ENCODE measurements at regions not wholly inside any gene's neighbourhood (a gene's known extent, or its start where the extent isn't known, plus 50 kb on each side); places are given as distances from the start of the nearest gene placed in this dataset.

DNA sequence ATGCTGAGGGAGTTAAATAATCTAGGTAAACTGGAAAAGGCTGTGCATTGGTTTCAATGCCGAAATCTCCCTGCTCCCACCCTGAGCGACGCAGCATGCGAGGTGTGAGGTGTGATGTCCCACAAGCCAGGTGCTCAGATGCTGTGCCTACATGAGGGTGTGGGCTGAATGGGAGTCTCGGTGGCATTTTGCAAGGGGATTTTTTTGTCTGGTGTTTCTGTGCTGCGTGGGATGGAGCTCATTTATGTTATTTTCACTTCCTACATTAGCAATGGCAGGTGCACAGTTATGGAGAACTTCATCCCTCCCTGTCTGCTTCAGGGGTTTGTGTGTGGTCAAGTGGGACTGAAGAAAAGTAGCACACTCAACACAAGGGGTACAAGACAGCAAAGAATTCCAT, 110.2 kb upstream of the CCDC68 start:
- H3K4me3 Mint-ChIP-seq, result no peak overlapping the region
- H3K9me3 Mint-ChIP-seq, result no peaks in the 10 kb centered on the region
- H3K27me3 Mint-ChIP-seq (ENCODE audit: low read depth), result peaks cover 4% of the 10 kb centered on the region
- H3K4me1 Mint-ChIP-seq, result no peaks in the 10 kb centered on the region
- H3K36me3 Mint-ChIP-seq (ENCODE audit: low read depth), result no peaks in the 10 kb centered on the region
- no peak overlapping the region for H3K27ac Mint-ChIP-seq
- TF ChIP-seq, protein P1, sequence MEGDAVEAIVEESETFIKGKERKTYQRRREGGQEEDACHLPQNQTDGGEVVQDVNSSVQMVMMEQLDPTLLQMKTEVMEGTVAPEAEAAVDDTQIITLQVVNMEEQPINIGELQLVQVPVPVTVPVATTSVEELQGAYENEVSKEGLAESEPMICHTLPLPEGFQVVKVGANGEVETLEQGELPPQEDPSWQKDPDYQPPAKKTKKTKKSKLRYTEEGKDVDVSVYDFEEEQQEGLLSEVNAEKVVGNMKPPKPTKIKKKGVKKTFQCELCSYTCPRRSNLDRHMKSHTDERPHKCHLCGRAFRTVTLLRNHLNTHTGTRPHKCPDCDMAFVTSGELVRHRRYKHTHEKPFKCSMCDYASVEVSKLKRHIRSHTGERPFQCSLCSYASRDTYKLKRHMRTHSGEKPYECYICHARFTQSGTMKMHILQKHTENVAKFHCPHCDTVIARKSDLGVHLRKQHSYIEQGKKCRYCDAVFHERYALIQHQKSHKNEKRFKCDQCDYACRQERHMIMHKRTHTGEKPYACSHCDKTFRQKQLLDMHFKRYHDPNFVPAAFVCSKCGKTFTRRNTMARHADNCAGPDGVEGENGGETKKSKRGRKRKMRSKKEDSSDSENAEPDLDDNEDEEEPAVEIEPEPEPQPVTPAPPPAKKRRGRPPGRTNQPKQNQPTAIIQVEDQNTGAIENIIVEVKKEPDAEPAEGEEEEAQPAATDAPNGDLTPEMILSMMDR (IDR thresholded peaks at IDR 0.05; ENCODE audit: unreplicated experiment in 3 of 3), result no peak

DNA sequence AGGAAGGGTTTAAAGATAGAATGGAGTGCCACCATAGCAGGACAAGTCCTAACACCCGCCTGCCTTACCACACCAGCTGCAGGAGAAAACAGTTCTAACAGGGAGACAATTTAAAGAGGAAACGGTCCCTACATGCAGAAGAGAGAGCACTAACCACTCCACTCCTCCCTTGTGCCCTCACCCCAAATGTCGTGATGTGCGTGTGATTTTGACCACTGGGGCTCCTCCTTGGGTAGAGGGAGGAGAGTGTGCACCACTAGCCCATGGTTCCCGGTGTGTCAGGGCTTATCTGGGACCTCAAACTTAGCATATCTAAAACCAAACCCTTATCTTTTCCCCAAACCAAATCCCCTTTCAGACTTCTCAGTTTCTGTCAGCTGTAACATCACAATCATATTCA, 105.5 kb upstream of the CCDC68 start:
- H3K27me3 Mint-ChIP-seq (ENCODE audit: low read depth), result no peaks in the 10 kb centered on the region
- H3K27ac Mint-ChIP-seq, result no peak overlapping the region
- no peaks in the 10 kb centered on the region for H3K9me3 Mint-ChIP-seq
- no peaks in the 10 kb centered on the region for H3K36me3 Mint-ChIP-seq (ENCODE audit: low read depth)
- TF ChIP-seq, protein P1 (IDR thresholded peaks at IDR 0.05; ENCODE audit: unreplicated experiment in 3 of 3), result no peak
- no peak overlapping the region for H3K4me3 Mint-ChIP-seq
- no peaks in the 10 kb centered on the region for H3K4me1 Mint-ChIP-seq

DNA sequence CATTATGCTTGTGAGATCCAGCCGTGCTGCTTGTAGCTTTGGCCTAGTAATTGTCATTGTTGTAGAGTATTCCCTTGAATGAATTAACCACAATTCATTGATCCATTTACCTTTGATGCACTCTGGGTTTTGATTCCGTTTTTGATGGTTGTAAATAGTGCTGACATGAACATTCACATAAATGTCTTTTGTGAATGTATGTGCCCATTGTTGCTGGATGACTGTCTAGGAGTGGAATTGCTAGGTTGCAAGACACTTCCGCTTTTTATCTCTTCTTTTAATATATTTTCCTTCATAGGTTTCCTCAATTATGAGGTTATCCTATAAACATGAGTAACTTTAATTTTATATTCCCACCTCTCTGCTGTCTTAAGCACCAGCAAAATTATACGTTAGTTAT, 104.8 kb upstream of the CCDC68 start:
- Mint-ChIP-seq H3K27me3 (ENCODE audit: low read depth) (no peaks in the 10 kb centered on the region), H3K4me1 (no peaks in the 10 kb centered on the region), H3K9me3 (no peaks in the 10 kb centered on the region), H3K27ac (no peak overlapping the region), H3K4me3 (no peak overlapping the region), H3K36me3 (ENCODE audit: low read depth) (no peaks in the 10 kb centered on the region)
- TF ChIP-seq, protein P1 (IDR thresholded peaks at IDR 0.05; ENCODE audit: unreplicated experiment in 3 of 3), result no peak

DNA sequence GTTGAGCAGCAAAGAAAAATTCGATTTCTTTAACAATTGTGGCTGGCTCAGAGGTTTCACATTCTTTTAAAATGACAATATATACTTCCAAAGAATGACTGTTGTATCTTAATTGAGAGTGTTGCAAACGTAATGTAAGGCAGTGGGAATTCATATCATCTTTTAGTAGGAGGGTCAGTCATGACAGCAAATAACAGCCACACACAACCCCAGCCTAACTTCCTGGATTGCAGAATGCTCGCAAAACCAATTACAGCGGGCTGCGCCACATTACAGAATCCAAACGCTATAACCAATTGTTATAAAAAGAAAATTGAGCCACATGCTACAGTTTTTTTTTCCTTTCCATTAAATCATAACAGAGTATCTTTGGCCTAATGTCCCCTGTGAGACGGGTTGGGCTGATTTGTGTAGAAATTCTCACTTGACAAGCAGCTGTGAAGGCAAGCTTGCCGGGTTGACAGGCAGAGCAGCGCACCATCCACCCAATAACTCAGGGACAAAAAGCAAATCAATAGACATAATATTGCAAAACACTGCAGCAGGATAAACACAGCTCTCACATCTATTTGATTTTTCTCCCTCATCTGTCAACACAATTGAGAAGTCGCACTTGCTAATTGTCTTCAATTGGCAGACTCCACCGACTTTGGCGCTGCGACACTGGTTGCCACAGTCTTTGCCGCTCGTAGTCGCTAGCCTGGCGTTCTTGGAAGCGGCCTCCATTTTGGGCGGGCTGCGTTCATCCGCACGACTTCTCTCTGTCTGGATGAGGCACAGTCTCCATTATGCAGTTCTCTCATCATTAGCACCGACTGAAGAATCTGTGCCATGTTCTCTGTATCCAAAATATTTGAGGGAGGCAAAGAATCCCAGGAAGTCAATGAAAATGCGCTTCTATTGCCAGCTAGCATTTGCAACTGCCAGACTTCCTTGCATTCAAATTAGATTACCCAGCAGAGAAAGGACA, 95.0 kb upstream of the CCDC68 start:
- H3K4me1 Mint-ChIP-seq, result no peaks in the 10 kb centered on the region
- TF ChIP-seq, protein P1 (IDR thresholded peaks at IDR 0.05; ENCODE audit: unreplicated experiment in 3 of 3), result no peak

DNA sequence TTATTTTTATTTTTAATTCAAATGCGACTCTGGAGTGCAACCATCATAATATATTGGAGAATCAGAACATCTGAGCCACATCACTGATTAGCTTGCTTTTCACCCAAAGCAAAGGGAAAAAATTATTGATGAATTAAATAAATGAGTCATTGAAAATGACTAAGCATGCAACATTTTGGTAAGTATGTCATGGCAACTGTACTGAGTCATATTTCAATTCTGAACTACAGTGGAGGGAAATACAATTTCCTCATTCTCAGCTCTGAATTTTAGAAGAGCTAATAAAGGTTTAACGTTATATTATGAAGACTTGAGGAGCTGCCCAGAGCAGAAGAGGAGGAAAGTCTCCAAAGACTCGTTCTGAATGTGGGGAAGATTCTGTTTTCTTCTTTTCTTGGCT, 89.6 kb upstream of the CCDC68 start:
- no peaks in the 10 kb centered on the region for H3K27me3 Mint-ChIP-seq (ENCODE audit: low read depth)
- no peak overlapping the region for H3K27ac Mint-ChIP-seq
- H3K4me1 Mint-ChIP-seq, result no peaks in the 10 kb centered on the region
- TF ChIP-seq, protein P1 (IDR thresholded peaks at IDR 0.05; ENCODE audit: unreplicated experiment in 3 of 3), result no peak
- H3K4me3 Mint-ChIP-seq, result no peak overlapping the region
- no peaks in the 10 kb centered on the region for H3K36me3 Mint-ChIP-seq (ENCODE audit: low read depth)
- no peaks in the 10 kb centered on the region for H3K9me3 Mint-ChIP-seq

More for the DNA sequence above, 95.0 kb upstream of the CCDC68 start:
- Mint-ChIP-seq H3K4me3 (no peak overlapping the region), H3K27me3 (ENCODE audit: low read depth) (no peaks in the 10 kb centered on the region), H3K36me3 (ENCODE audit: low read depth) (no peaks in the 10 kb centered on the region), H3K27ac (no peak overlapping the region), H3K9me3 (no peaks in the 10 kb centered on the region)

DNA sequence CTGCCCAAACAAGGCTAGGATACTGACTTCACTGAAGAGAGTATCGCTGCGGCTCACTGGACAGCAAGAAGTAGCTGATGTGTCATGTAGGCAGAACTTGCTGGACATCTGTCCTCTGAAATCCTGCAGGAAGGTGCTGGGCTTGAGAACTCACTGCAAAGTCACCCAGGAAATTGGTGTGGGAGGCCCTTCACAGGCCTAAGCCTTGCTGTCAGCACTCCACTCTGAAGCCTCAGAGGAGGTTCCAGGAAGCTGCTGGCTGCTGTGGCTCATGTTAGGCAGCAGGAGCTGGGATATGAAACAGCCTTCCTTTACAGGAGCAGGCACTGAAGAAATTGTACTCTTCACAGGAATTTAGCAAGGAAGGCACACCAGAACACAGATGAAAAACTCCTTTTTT, 88.3 kb upstream of the CCDC68 start:
- Mint-ChIP-seq H3K4me1 (no peaks in the 10 kb centered on the region), H3K36me3 (ENCODE audit: low read depth) (no peaks in the 10 kb centered on the region), H3K4me3 (no peak overlapping the region), H3K27ac (no peak overlapping the region), H3K9me3 (peaks cover 3% of the 10 kb centered on the region), H3K27me3 (ENCODE audit: low read depth) (no peaks in the 10 kb centered on the region)
- TF ChIP-seq, protein P1 (IDR thresholded peaks at IDR 0.05; ENCODE audit: unreplicated experiment in 3 of 3), result no peak
